ENCODE measurements at regions not wholly inside any gene's neighbourhood (a gene's known extent, or its start where the extent isn't known, plus 50 kb on each side); places are given as distances from the start of the nearest gene placed in this dataset.

- Histone ChIP-seq H3K4me1 (ENCODE audit: control insufficient read depth in 1 of 2, insufficient read depth in 2 of 2, low read length in 2 of 2) (no peaks in the 10 kb centered on the region), H3K36me3 (ENCODE audit: control insufficient read depth in 1 of 2, insufficient read depth in 2 of 2, low read length in 2 of 2) (no peaks in the 10 kb centered on the region), H3K27me3 (ENCODE audit: control insufficient read depth in 1 of 2, insufficient read depth in 2 of 2, low read length in 2 of 2) (no peaks in the 10 kb centered on the region), H3K27ac (ENCODE audit: low read depth, low read length) (no peak overlapping the region), H3K9ac (ENCODE audit: low read depth in 1 of 2, low read length in 2 of 2) (no peak overlapping the region), H3K9me3 (ENCODE audit: control insufficient read depth in 1 of 2, low read length in 2 of 2) (no peaks in the 10 kb centered on the region), H3K4me3 (ENCODE audit: low read depth in 1 of 2, low read length in 2 of 2) (no peak overlapping the region)
Measured at GRCh38 chr2:163207693-163208370, 369.3 kb upstream of the KCNH7 start.

- Histone ChIP-seq H3K9ac (ENCODE audit: low read depth in 1 of 2, low read length in 2 of 2) (no peak overlapping the region), H3K4me3 (ENCODE audit: low read depth in 1 of 2, low read length in 2 of 2) (no peak overlapping the region), H3K36me3 (ENCODE audit: control insufficient read depth in 1 of 2, insufficient read depth in 2 of 2, low read length in 2 of 2) (no peaks in the 10 kb centered on the region), H3K27ac (ENCODE audit: low read depth, low read length) (no peak overlapping the region), H3K4me1 (ENCODE audit: control insufficient read depth in 1 of 2, insufficient read depth in 2 of 2, low read length in 2 of 2) (no peaks in the 10 kb centered on the region), H3K9me3 (ENCODE audit: control insufficient read depth in 1 of 2, low read length in 2 of 2) (no peaks in the 10 kb centered on the region), H3K27me3 (ENCODE audit: control insufficient read depth in 1 of 2, insufficient read depth in 2 of 2, low read length in 2 of 2) (no peaks in the 10 kb centered on the region)
Measured at GRCh38 chr2:163205589-163206254, 367.2 kb upstream of the KCNH7 start.

- no peak overlapping the region for H3K9ac ChIP-seq (ENCODE audit: low read depth in 1 of 2, low read length in 2 of 2)
- no peak overlapping the region for H3K27ac ChIP-seq (ENCODE audit: low read depth, low read length)
- H3K27me3 ChIP-seq (ENCODE audit: control insufficient read depth in 1 of 2, insufficient read depth in 2 of 2, low read length in 2 of 2), result no peaks in the 10 kb centered on the region
- no peaks in the 10 kb centered on the region for H3K9me3 ChIP-seq (ENCODE audit: control insufficient read depth in 1 of 2, low read length in 2 of 2)
- no peaks in the 10 kb centered on the region for H3K36me3 ChIP-seq (ENCODE audit: control insufficient read depth in 1 of 2, insufficient read depth in 2 of 2, low read length in 2 of 2)
- no peaks in the 10 kb centered on the region for H3K4me1 ChIP-seq (ENCODE audit: control insufficient read depth in 1 of 2, insufficient read depth in 2 of 2, low read length in 2 of 2)
- no peak overlapping the region for H3K4me3 ChIP-seq (ENCODE audit: low read depth in 1 of 2, low read length in 2 of 2)
Measured at GRCh38 chr2:163200741-163201140, 362.2 kb upstream of the KCNH7 start.

GRCh38 chr2:163198972-163199371 lies 360.4 kb upstream of the KCNH7 start:
- no peaks in the 10 kb centered on the region for H3K27me3 ChIP-seq (ENCODE audit: control insufficient read depth in 1 of 2, insufficient read depth in 2 of 2, low read length in 2 of 2)
- H3K4me3 ChIP-seq (ENCODE audit: low read depth in 1 of 2, low read length in 2 of 2), result no peak overlapping the region
- H3K36me3 ChIP-seq (ENCODE audit: control insufficient read depth in 1 of 2, insufficient read depth in 2 of 2, low read length in 2 of 2), result no peaks in the 10 kb centered on the region

GRCh38 chr2:163198007-163198406 lies 359.4 kb upstream of the KCNH7 start:
- no peaks in the 10 kb centered on the region for H3K36me3 ChIP-seq (ENCODE audit: control insufficient read depth in 1 of 2, insufficient read depth in 2 of 2, low read length in 2 of 2)
- no peak overlapping the region for H3K9ac ChIP-seq (ENCODE audit: low read depth in 1 of 2, low read length in 2 of 2)
- H3K27me3 ChIP-seq (ENCODE audit: control insufficient read depth in 1 of 2, insufficient read depth in 2 of 2, low read length in 2 of 2), result no peaks in the 10 kb centered on the region
- no peaks in the 10 kb centered on the region for H3K9me3 ChIP-seq (ENCODE audit: control insufficient read depth in 1 of 2, low read length in 2 of 2)
- H3K4me3 ChIP-seq (ENCODE audit: low read depth in 1 of 2, low read length in 2 of 2), result no peak overlapping the region
- H3K27ac ChIP-seq (ENCODE audit: low read depth, low read length), result no peak overlapping the region
- H3K4me1 ChIP-seq (ENCODE audit: control insufficient read depth in 1 of 2, insufficient read depth in 2 of 2, low read length in 2 of 2), result no peaks in the 10 kb centered on the region

More at GRCh38 chr2:163198972-163199371, 360.4 kb upstream of the KCNH7 start:
- Histone ChIP-seq H3K9ac (ENCODE audit: low read depth in 1 of 2, low read length in 2 of 2) (no peak overlapping the region), H3K9me3 (ENCODE audit: control insufficient read depth in 1 of 2, low read length in 2 of 2) (no peaks in the 10 kb centered on the region), H3K27ac (ENCODE audit: low read depth, low read length) (no peak overlapping the region), H3K4me1 (ENCODE audit: control insufficient read depth in 1 of 2, insufficient read depth in 2 of 2, low read length in 2 of 2) (no peaks in the 10 kb centered on the region)

- H3K36me3 ChIP-seq (ENCODE audit: control insufficient read depth in 1 of 2, insufficient read depth in 2 of 2, low read length in 2 of 2), result no peaks in the 10 kb centered on the region
- H3K9me3 ChIP-seq (ENCODE audit: control insufficient read depth in 1 of 2, low read length in 2 of 2), result no peaks in the 10 kb centered on the region
- no peaks in the 10 kb centered on the region for H3K4me1 ChIP-seq (ENCODE audit: control insufficient read depth in 1 of 2, insufficient read depth in 2 of 2, low read length in 2 of 2)
- no peak overlapping the region for H3K9ac ChIP-seq (ENCODE audit: low read depth in 1 of 2, low read length in 2 of 2)
- no peak overlapping the region for H3K4me3 ChIP-seq (ENCODE audit: low read depth in 1 of 2, low read length in 2 of 2)
- no peak overlapping the region for H3K27ac ChIP-seq (ENCODE audit: low read depth, low read length)
- H3K27me3 ChIP-seq (ENCODE audit: control insufficient read depth in 1 of 2, insufficient read depth in 2 of 2, low read length in 2 of 2), result no peaks in the 10 kb centered on the region
Measured at GRCh38 chr2:163191372-163191771, 352.8 kb upstream of the KCNH7 start.

- Histone ChIP-seq H3K36me3 (ENCODE audit: control insufficient read depth in 1 of 2, insufficient read depth in 2 of 2, low read length in 2 of 2) (no peaks in the 10 kb centered on the region), H3K9me3 (ENCODE audit: control insufficient read depth in 1 of 2, low read length in 2 of 2) (no peaks in the 10 kb centered on the region), H3K27me3 (ENCODE audit: control insufficient read depth in 1 of 2, insufficient read depth in 2 of 2, low read length in 2 of 2) (no peaks in the 10 kb centered on the region), H3K4me1 (ENCODE audit: control insufficient read depth in 1 of 2, insufficient read depth in 2 of 2, low read length in 2 of 2) (no peaks in the 10 kb centered on the region), H3K9ac (ENCODE audit: low read depth in 1 of 2, low read length in 2 of 2) (no peak overlapping the region), H3K4me3 (ENCODE audit: low read depth in 1 of 2, low read length in 2 of 2) (no peak overlapping the region), H3K27ac (ENCODE audit: low read depth, low read length) (no peak overlapping the region)
Measured at GRCh38 chr2:163187995-163188655, 349.6 kb upstream of the KCNH7 start.

GRCh38 chr2:163187119-163187518 lies 348.6 kb upstream of the KCNH7 start:
- no peak overlapping the region for H3K4me3 ChIP-seq (ENCODE audit: low read depth in 1 of 2, low read length in 2 of 2)
- H3K36me3 ChIP-seq (ENCODE audit: control insufficient read depth in 1 of 2, insufficient read depth in 2 of 2, low read length in 2 of 2), result no peaks in the 10 kb centered on the region
- H3K27me3 ChIP-seq (ENCODE audit: control insufficient read depth in 1 of 2, insufficient read depth in 2 of 2, low read length in 2 of 2), result no peaks in the 10 kb centered on the region
- no peaks in the 10 kb centered on the region for H3K9me3 ChIP-seq (ENCODE audit: control insufficient read depth in 1 of 2, low read length in 2 of 2)
- no peak overlapping the region for H3K27ac ChIP-seq (ENCODE audit: low read depth, low read length)
- no peak overlapping the region for H3K9ac ChIP-seq (ENCODE audit: low read depth in 1 of 2, low read length in 2 of 2)
- H3K4me1 ChIP-seq (ENCODE audit: control insufficient read depth in 1 of 2, insufficient read depth in 2 of 2, low read length in 2 of 2), result no peaks in the 10 kb centered on the region

- H3K27me3 ChIP-seq (ENCODE audit: control insufficient read depth in 1 of 2, insufficient read depth in 2 of 2, low read length in 2 of 2), result no peaks in the 10 kb centered on the region
- H3K4me3 ChIP-seq (ENCODE audit: low read depth in 1 of 2, low read length in 2 of 2), result no peak overlapping the region
- H3K4me1 ChIP-seq (ENCODE audit: control insufficient read depth in 1 of 2, insufficient read depth in 2 of 2, low read length in 2 of 2), result no peaks in the 10 kb centered on the region
- H3K9ac ChIP-seq (ENCODE audit: low read depth in 1 of 2, low read length in 2 of 2), result no peak overlapping the region
- H3K27ac ChIP-seq (ENCODE audit: low read depth, low read length), result no peak overlapping the region
- no peaks in the 10 kb centered on the region for H3K9me3 ChIP-seq (ENCODE audit: control insufficient read depth in 1 of 2, low read length in 2 of 2)
- H3K36me3 ChIP-seq (ENCODE audit: control insufficient read depth in 1 of 2, insufficient read depth in 2 of 2, low read length in 2 of 2), result no peaks in the 10 kb centered on the region
Measured at GRCh38 chr2:163185160-163185559, 346.6 kb upstream of the KCNH7 start.

- no peaks in the 10 kb centered on the region for H3K27me3 ChIP-seq (ENCODE audit: control insufficient read depth in 1 of 2, insufficient read depth in 2 of 2, low read length in 2 of 2)
- H3K9me3 ChIP-seq (ENCODE audit: control insufficient read depth in 1 of 2, low read length in 2 of 2), result no peaks in the 10 kb centered on the region
Measured at GRCh38 chr2:163182764-163183354, 344.3 kb upstream of the KCNH7 start.

More at GRCh38 chr2:163182764-163183354, 344.3 kb upstream of the KCNH7 start:
- Histone ChIP-seq H3K9ac (ENCODE audit: low read depth in 1 of 2, low read length in 2 of 2) (no peak overlapping the region), H3K36me3 (ENCODE audit: control insufficient read depth in 1 of 2, insufficient read depth in 2 of 2, low read length in 2 of 2) (no peaks in the 10 kb centered on the region), H3K4me3 (ENCODE audit: low read depth in 1 of 2, low read length in 2 of 2) (no peak overlapping the region), H3K27ac (ENCODE audit: low read depth, low read length) (no peak overlapping the region), H3K4me1 (ENCODE audit: control insufficient read depth in 1 of 2, insufficient read depth in 2 of 2, low read length in 2 of 2) (no peaks in the 10 kb centered on the region)
